BE2C (cell line): ENCODE measurements at regions not wholly inside any gene's neighbourhood (a gene's known extent, or its start where the extent isn't known, plus 50 kb on each side); places are given as distances from the start of the nearest gene placed in this dataset.
"Not testable (repeated sequence)": the region's sequence is repeated elsewhere in the genome, so short reads cannot be mapped to it uniquely, and the experiment has no call there.

Experiments
- DNase-seq: peaks from one replicate; pipeline ENCODE4 v3.0.0-alpha.2; 2020
- H3K27me3 ChIP-seq: fragments of 250-450 bp; sonication (Bioruptor Pico); 2 replicates; pipeline ENCODE4 v1.5.1; 2020; ENCODE audit warnings: mild to moderate bottlenecking
- H3K36me3 ChIP-seq: fragments of 250-450 bp; sonication (Bioruptor Pico); 2 replicates; pipeline ENCODE4 v1.5.1; 2020; ENCODE audit warnings: mild to moderate bottlenecking
- H3K4me1 ChIP-seq: fragments of 250-450 bp; sonication (Bioruptor Pico); 2 replicates; pipeline ENCODE4 v1.5.1; 2020
- H3K4me3 ChIP-seq: 2 replicates; pipeline ENCODE4 v1.5.1; 2011; ENCODE audit warnings: low read depth, low read length
- H3K9me3 ChIP-seq: fragments of 250-450 bp; sonication (Bioruptor Pico); 2 replicates; pipeline ENCODE4 v1.5.1; 2020
- TF ChIP-seq, protein P1 (sequence below): IDR thresholded peaks from 2 replicates; pipeline ENCODE4 v1.5.1; 2012; ENCODE audit warnings: mild to moderate bottlenecking, low read depth, low read length

DNA sequence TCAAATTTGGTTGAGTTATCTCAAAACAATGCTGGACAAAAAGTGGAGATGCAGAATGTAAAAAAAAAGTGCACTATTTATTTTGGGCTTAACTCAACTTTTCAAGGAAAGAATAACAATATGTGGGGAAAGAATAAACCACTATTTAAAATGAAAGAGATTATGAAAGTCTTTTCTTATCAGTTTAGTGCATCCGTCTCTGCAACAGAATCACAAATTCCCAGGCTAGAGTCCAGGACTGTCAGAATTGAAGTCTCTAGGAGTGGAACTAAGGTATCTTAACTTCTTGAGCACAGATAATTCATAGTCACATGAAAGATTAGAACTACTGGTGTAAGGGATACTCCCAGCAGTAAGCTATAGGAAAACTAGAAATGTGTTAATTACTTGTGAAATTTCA is 1200.3 kb upstream of the LRRN3 start:
- Histone ChIP-seq H3K27me3 (no peaks in the 10 kb centered on the region), H3K4me1 (peaks cover 3% of the 10 kb centered on the region; the same call in 1 of the 2 replicates), H3K4me3 (no peak overlapping the region), H3K9me3 (peaks cover 3% of the 10 kb centered on the region), H3K36me3 (no peaks in the 10 kb centered on the region)
- DNase-seq = no peak
- TF ChIP-seq, protein P1, sequence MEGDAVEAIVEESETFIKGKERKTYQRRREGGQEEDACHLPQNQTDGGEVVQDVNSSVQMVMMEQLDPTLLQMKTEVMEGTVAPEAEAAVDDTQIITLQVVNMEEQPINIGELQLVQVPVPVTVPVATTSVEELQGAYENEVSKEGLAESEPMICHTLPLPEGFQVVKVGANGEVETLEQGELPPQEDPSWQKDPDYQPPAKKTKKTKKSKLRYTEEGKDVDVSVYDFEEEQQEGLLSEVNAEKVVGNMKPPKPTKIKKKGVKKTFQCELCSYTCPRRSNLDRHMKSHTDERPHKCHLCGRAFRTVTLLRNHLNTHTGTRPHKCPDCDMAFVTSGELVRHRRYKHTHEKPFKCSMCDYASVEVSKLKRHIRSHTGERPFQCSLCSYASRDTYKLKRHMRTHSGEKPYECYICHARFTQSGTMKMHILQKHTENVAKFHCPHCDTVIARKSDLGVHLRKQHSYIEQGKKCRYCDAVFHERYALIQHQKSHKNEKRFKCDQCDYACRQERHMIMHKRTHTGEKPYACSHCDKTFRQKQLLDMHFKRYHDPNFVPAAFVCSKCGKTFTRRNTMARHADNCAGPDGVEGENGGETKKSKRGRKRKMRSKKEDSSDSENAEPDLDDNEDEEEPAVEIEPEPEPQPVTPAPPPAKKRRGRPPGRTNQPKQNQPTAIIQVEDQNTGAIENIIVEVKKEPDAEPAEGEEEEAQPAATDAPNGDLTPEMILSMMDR = no peak

DNA sequence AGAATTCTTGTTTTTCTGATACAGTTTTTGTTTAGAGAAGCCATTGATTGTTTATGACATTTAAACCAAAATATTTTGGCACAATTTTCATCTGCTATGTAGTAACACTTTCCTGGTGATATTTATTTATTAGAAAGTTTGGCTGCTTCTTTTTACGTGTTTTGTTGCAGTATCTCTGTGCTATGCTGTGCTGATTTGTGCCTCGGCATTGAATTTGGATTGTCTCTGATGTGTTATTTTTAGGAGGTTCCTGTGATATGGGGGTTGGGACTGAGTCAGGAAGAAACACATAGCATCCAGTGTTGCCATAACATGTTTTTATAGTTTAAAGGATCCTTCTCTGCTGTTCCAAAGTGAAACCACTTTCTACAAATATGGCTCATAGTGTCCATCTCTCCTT is 1197.7 kb upstream of the LRRN3 start:
- Histone ChIP-seq H3K36me3 (no peaks in the 10 kb centered on the region), H3K4me1 (peaks cover 4% of the 10 kb centered on the region; the same call in 1 of the 2 replicates), H3K4me3 (no peak overlapping the region), H3K9me3 (peaks cover 3% of the 10 kb centered on the region), H3K27me3 (no peaks in the 10 kb centered on the region)
- TF ChIP-seq, protein P1 = no peak
- no peak for DNase-seq

- Histone ChIP-seq H3K9me3 (no peaks in the 10 kb centered on the region; the same call in 1 of the 2 replicates), H3K36me3 (no peaks in the 10 kb centered on the region), H3K4me3 (no peak overlapping the region), H3K27me3 (no peaks in the 10 kb centered on the region), H3K4me1 (peaks cover 17% of the 10 kb centered on the region)
- DNase-seq = no peak
- TF ChIP-seq, protein P1 = no peak
Observed at GRCh38 chr7:109895536-109895935, 1195.4 kb upstream of the LRRN3 start.

DNA sequence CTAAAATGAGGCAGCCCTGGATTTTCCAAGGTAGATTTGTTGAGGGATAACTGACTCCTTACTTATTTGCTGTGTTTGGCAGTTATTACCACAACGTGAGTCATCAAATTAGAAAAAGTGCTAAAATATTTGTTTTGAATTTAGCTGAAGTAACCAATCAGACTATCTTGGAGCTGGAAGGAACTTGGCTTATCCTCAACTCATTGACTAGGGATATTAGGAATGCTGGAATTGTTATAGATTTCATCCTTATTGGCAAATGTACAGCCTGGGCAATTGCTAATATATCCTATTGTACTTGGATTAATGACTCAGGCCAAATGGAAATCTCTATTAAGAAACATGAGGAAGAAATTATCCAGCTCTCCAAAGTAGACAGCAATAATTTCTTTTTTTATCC is 1189.0 kb upstream of the LRRN3 start:
- H3K4me1 ChIP-seq = peaks cover 21% of the 10 kb centered on the region
- TF ChIP-seq, protein P1 = no peak
- no peak for DNase-seq
- no peaks in the 10 kb centered on the region for H3K27me3 ChIP-seq
- no peaks in the 10 kb centered on the region for H3K9me3 ChIP-seq
- no peak overlapping the region for H3K4me3 ChIP-seq
- H3K36me3 ChIP-seq = no peaks in the 10 kb centered on the region

- not testable (repeated sequence) for H3K4me3 ChIP-seq, H3K36me3 ChIP-seq, H3K9me3 ChIP-seq, H3K4me1 ChIP-seq, DNase-seq, H3K27me3 ChIP-seq
Observed at GRCh38 chr7:109905368-109906065, 1185.4 kb upstream of the LRRN3 start.

- TF ChIP-seq, protein P1 = no peak
- Histone ChIP-seq H3K36me3 (no peaks in the 10 kb centered on the region), H3K4me3 (no peak overlapping the region), H3K9me3 (no peaks in the 10 kb centered on the region), H3K4me1 (no peaks in the 10 kb centered on the region), H3K27me3 (no peaks in the 10 kb centered on the region)
- no peak for DNase-seq
Observed at GRCh38 chr7:109915670-109916069, 1175.3 kb upstream of the LRRN3 start.
